ENCODE measurements at regions not wholly inside any gene's neighbourhood (a gene's known extent, or its start where the extent isn't known, plus 50 kb on each side); places are given as distances from the start of the nearest gene placed in this dataset.
"Not testable (repeated sequence)": the region's sequence is repeated elsewhere in the genome, so short reads cannot be mapped to it uniquely, and the experiment has no call there.

- no peak for DNase-seq
Observed at GRCh38 chr18:8501044-8501443, 108.2 kb upstream of the RAB12 start.

GRCh38 chr18:8503248-8503647 is 106.0 kb upstream of the RAB12 start:
- DNase-seq = no peak

- DNase-seq = no peak
Observed at GRCh38 chr18:8504424-8504823, 104.8 kb upstream of the RAB12 start.

GRCh38 chr18:8504880-8505435 is 104.3 kb upstream of the RAB12 start:
- DNase-seq = no peak

- DNase-seq = no peak
Observed at GRCh38 chr18:8506251-8507049, 102.8 kb upstream of the RAB12 start.

GRCh38 chr18:8507361-8507760 is 101.9 kb upstream of the RAB12 start:
- DNase-seq = no peak

GRCh38 chr18:8507915-8508705 is 101.1 kb upstream of the RAB12 start:
- DNase-seq = no peak

- DNase-seq = no peak
Observed at GRCh38 chr18:8513249-8513648, 96.0 kb upstream of the RAB12 start.

- DNase-seq = no peak
Observed at GRCh38 chr18:8514409-8514808, 94.8 kb upstream of the RAB12 start.

GRCh38 chr18:8515142-8515865 is 93.9 kb upstream of the RAB12 start:
- DNase-seq = no peak

- DNase-seq = no peak
Observed at GRCh38 chr18:8516371-8517250, 92.6 kb upstream of the RAB12 start.

GRCh38 chr18:8517276-8517675 is 92.0 kb upstream of the RAB12 start:
- no peak for DNase-seq

- DNase-seq = no peak
Observed at GRCh38 chr18:8519102-8519501, 90.1 kb upstream of the RAB12 start.

GRCh38 chr18:8520266-8520665 is 89.0 kb upstream of the RAB12 start:
- DNase-seq = no peak

GRCh38 chr18:8522756-8523155 is 86.5 kb upstream of the RAB12 start:
- no peak for DNase-seq

- DNase-seq = no peak
Observed at GRCh38 chr18:8525692-8526091, 83.5 kb upstream of the RAB12 start.

- no peak for DNase-seq
Observed at GRCh38 chr18:8526332-8526731, 82.9 kb upstream of the RAB12 start.

- no peak for DNase-seq
Observed at GRCh38 chr18:8529609-8530008, 79.6 kb upstream of the RAB12 start.

- not testable (repeated sequence) for DNase-seq
Observed at GRCh38 chr18:8531084-8531483, 78.2 kb upstream of the RAB12 start.

- DNase-seq = no peak
Observed at GRCh38 chr18:8536231-8536630, 73.0 kb upstream of the RAB12 start.

GRCh38 chr18:8536922-8537321 is 72.3 kb upstream of the RAB12 start:
- no peak for DNase-seq

- no peak for DNase-seq
Observed at GRCh38 chr18:8537400-8537799, 71.8 kb upstream of the RAB12 start.
